ENCODE measurements at regions not wholly inside any gene's neighbourhood (a gene's known extent, or its start where the extent isn't known, plus 50 kb on each side); places are given as distances from the start of the nearest gene placed in this dataset.

- DNase-seq: no peak
- no peak overlapping the region for H3K27ac ChIP-seq
- H3K4me1 ChIP-seq: no peaks in the 10 kb centered on the region
- no peak overlapping the region for H3K4me3 ChIP-seq
- TF ChIP-seq CTCF (IDR thresholded peaks at IDR 0.05) (no peak), POLR2A (IDR thresholded peaks at IDR 0.05) (no peak)
- H3K27me3 ChIP-seq: no peaks in the 10 kb centered on the region
- H3K36me3 ChIP-seq: no peaks in the 10 kb centered on the region
- H3K9me3 ChIP-seq: no peaks in the 10 kb centered on the region
These were observed 153.9 kb upstream of the SPAG17 start for GRCh38 chr1:118338936-118339335.

GRCh38 chr1:118337346-118337745, 152.3 kb upstream of the SPAG17 start:
- no peak overlapping the region for H3K27ac ChIP-seq
- H3K4me1 ChIP-seq: no peaks in the 10 kb centered on the region
- no peaks in the 10 kb centered on the region for H3K9me3 ChIP-seq
- no peak for DNase-seq
- TF ChIP-seq CTCF (IDR thresholded peaks at IDR 0.05) (no peak), POLR2A (IDR thresholded peaks at IDR 0.05) (no peak)
- H3K4me3 ChIP-seq: no peak overlapping the region
- no peaks in the 10 kb centered on the region for H3K36me3 ChIP-seq
- no peaks in the 10 kb centered on the region for H3K27me3 ChIP-seq

- Histone ChIP-seq H3K27me3 (no peaks in the 10 kb centered on the region), H3K36me3 (no peaks in the 10 kb centered on the region), H3K4me3 (no peak overlapping the region), H3K4me1 (no peaks in the 10 kb centered on the region), H3K27ac (no peak overlapping the region), H3K9me3 (no peaks in the 10 kb centered on the region)
- DNase-seq: no peak
- no peak for TF ChIP-seq POLR2A (IDR thresholded peaks at IDR 0.05)
- TF ChIP-seq CTCF (IDR thresholded peaks at IDR 0.05): no peak
These were observed 150.3 kb upstream of the SPAG17 start for GRCh38 chr1:118335331-118335732.

GRCh38 chr1:118334506-118334905, 149.5 kb upstream of the SPAG17 start:
- DNase-seq: no peak
- no peaks in the 10 kb centered on the region for H3K4me1 ChIP-seq
- no peak overlapping the region for H3K27ac ChIP-seq
- H3K27me3 ChIP-seq: no peaks in the 10 kb centered on the region
- H3K9me3 ChIP-seq: no peaks in the 10 kb centered on the region
- TF ChIP-seq CTCF (IDR thresholded peaks at IDR 0.05) (no peak), POLR2A (IDR thresholded peaks at IDR 0.05) (no peak)
- no peaks in the 10 kb centered on the region for H3K36me3 ChIP-seq
- H3K4me3 ChIP-seq: no peak overlapping the region

GRCh38 chr1:118333601-118334210, 148.7 kb upstream of the SPAG17 start:
- H3K9me3 ChIP-seq: no peaks in the 10 kb centered on the region
- no peaks in the 10 kb centered on the region for H3K4me1 ChIP-seq
- TF ChIP-seq CTCF (IDR thresholded peaks at IDR 0.05) (no peak), POLR2A (IDR thresholded peaks at IDR 0.05) (no peak)
- H3K27ac ChIP-seq: no peak overlapping the region
- H3K4me3 ChIP-seq: no peak overlapping the region
- H3K36me3 ChIP-seq: no peaks in the 10 kb centered on the region
- no peaks in the 10 kb centered on the region for H3K27me3 ChIP-seq
- no peak for DNase-seq
